Astrocyte of the hippocampus (primary cell): ENCODE measurements at regions not wholly inside any gene's neighbourhood (a gene's known extent, or its start where the extent isn't known, plus 50 kb on each side); places are given as distances from the start of the nearest gene placed in this dataset.
"Not testable (repeated sequence)": the region's sequence is repeated elsewhere in the genome, so short reads cannot be mapped to it uniquely, and the experiment has no call there.

ENCODE experiments used
- DNase-seq: peaks from one replicate; pipeline ENCODE4 v3.0.0; 2011; ENCODE audit warnings: low read depth, low spot score

GRCh38 chr16:62816971-62817519, 780.8 kb upstream of the CDH8 start:
- no peak for DNase-seq

- no peak for DNase-seq
Measured at GRCh38 chr16:62814891-62815290, 778.7 kb upstream of the CDH8 start.

- peak; percentile 63 for DNase-seq
Measured at GRCh38 chr16:62805221-62805857, 769.1 kb upstream of the CDH8 start.

GRCh38 chr16:62794724-62795123, 758.5 kb upstream of the CDH8 start:
- no peak for DNase-seq

GRCh38 chr16:62780081-62780480, 743.8 kb upstream of the CDH8 start:
- DNase-seq = not testable (repeated sequence)

- no peak for DNase-seq
Measured at GRCh38 chr16:62764572-62764971, 728.3 kb upstream of the CDH8 start.

GRCh38 chr16:62760398-62760797, 724.2 kb upstream of the CDH8 start:
- no peak for DNase-seq

- DNase-seq = no peak
Measured at GRCh38 chr16:62755938-62756337, 719.7 kb upstream of the CDH8 start.

GRCh38 chr16:62752854-62753253, 716.6 kb upstream of the CDH8 start:
- DNase-seq = peak; percentile 6

GRCh38 chr16:62751218-62751617, 715.0 kb upstream of the CDH8 start:
- no peak for DNase-seq

GRCh38 chr16:62741692-62742091, 705.5 kb upstream of the CDH8 start:
- no peak for DNase-seq

- peak; percentile 5 for DNase-seq
Measured at GRCh38 chr16:62738666-62739460, 702.6 kb upstream of the CDH8 start.

GRCh38 chr16:62732092-62732491, 695.9 kb upstream of the CDH8 start:
- DNase-seq = no peak

GRCh38 chr16:62724670-62725269, 688.5 kb upstream of the CDH8 start:
- not testable (repeated sequence) for DNase-seq

- DNase-seq = no peak
Measured at GRCh38 chr16:62720651-62721050, 684.4 kb upstream of the CDH8 start.

GRCh38 chr16:62717026-62717425, 680.8 kb upstream of the CDH8 start:
- DNase-seq = no peak

- no peak for DNase-seq
Measured at GRCh38 chr16:62715701-62716100, 679.5 kb upstream of the CDH8 start.

- DNase-seq = peak; percentile 2
Measured at GRCh38 chr16:62712566-62712965, 676.3 kb upstream of the CDH8 start.

- DNase-seq = no peak
Measured at GRCh38 chr16:62711797-62712196, 675.6 kb upstream of the CDH8 start.

GRCh38 chr16:62709794-62710193, 673.6 kb upstream of the CDH8 start:
- no peak for DNase-seq

GRCh38 chr16:62701426-62701825, 665.2 kb upstream of the CDH8 start:
- no peak for DNase-seq
